ENCODE measurements at regions not wholly inside any gene's neighbourhood (a gene's known extent, or its start where the extent isn't known, plus 50 kb on each side); places are given as distances from the start of the nearest gene placed in this dataset.
A peak's percentile ranks its signal among the peaks of the same experiment; 100 is the strongest.

GRCh38 chr7:118563311-118563710, 338.8 kb downstream of the ANKRD7 start:
- WGBS, result 83% methylated on average over 2 of the region's 2 CpGs
- no peaks in the 10 kb centered on the region for H3K27me3 ChIP-seq (replicated peaks; ENCODE audit: insufficient read depth)
- no peak overlapping the region for H3K4me3 ChIP-seq
- H3K36me3 ChIP-seq, result no peaks in the 10 kb centered on the region
- DNase-seq (ENCODE audit: low spot score), result no peak
- H3K9me3 ChIP-seq, result no peaks in the 10 kb centered on the region
- H3K4me1 ChIP-seq (replicated peaks), result no peaks in the 10 kb centered on the region
- intact Hi-C loops (cut with DNase I), result no loop called here
- H3K27ac ChIP-seq, result no peak overlapping the region
- TF ChIP-seq POLR2AphosphoS5 (IDR thresholded peaks at IDR 0.05) (no peak), CTCF (IDR thresholded peaks at IDR 0.05) (no peak), POLR2A (IDR thresholded peaks at IDR 0.05) (no peak)

DNA sequence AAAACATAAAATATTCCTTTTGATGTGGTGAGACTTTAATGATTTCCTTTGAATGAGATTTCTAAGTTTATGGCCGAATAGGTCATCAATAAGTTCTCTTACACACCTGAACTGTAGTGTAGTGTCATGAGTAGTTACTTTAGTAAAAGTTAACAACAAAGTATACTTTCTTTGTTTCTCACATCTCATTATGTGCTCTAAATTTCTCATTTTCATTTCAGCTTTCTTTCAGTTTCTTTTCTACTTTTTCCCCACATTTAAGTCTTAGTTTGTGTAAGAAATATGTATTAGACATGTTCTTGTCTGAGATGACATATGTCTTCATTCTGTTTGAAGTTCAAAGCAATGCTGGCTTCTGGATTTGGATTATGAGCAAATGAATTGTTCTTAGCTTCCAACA, 348.1 kb downstream of the ANKRD7 start:
- TF ChIP-seq CTCF (IDR thresholded peaks at IDR 0.05) (no peak), POLR2AphosphoS5 (IDR thresholded peaks at IDR 0.05) (no peak), POLR2A (IDR thresholded peaks at IDR 0.05) (no peak)
- intact Hi-C loops (cut with DNase I), result no loop called here
- Histone ChIP-seq H3K4me3 (no peak overlapping the region), H3K27ac (no peak overlapping the region), H3K4me1 (replicated peaks) (no peaks in the 10 kb centered on the region), H3K27me3 (replicated peaks; ENCODE audit: insufficient read depth) (no peaks in the 10 kb centered on the region), H3K9me3 (no peaks in the 10 kb centered on the region), H3K36me3 (no peaks in the 10 kb centered on the region)
- no peak for DNase-seq (ENCODE audit: low spot score)
- 66% methylated on average over 1 of the region's 1 CpG for WGBS

GRCh38 chr7:118573085-118573484, 348.6 kb downstream of the ANKRD7 start:
- WGBS, result 29% methylated on average over 5 of the region's 5 CpGs
- Histone ChIP-seq H3K9me3 (no peaks in the 10 kb centered on the region), H3K4me3 (no peak overlapping the region), H3K27me3 (replicated peaks; ENCODE audit: insufficient read depth) (no peaks in the 10 kb centered on the region), H3K27ac (no peak overlapping the region), H3K4me1 (replicated peaks) (no peaks in the 10 kb centered on the region), H3K36me3 (no peaks in the 10 kb centered on the region)
- intact Hi-C loops (cut with DNase I), result no loop called here
- no peak for TF ChIP-seq CTCF (IDR thresholded peaks at IDR 0.05)
- peak; percentile 27 for TF ChIP-seq POLR2AphosphoS5 (IDR thresholded peaks at IDR 0.05)
- peak; percentile 5 for DNase-seq (ENCODE audit: low spot score)

GRCh38 chr7:118575393-118575948, 351.0 kb downstream of the ANKRD7 start:
- no peak for DNase-seq (ENCODE audit: low spot score)
- Histone ChIP-seq H3K9me3 (no peaks in the 10 kb centered on the region), H3K4me3 (no peak overlapping the region), H3K4me1 (replicated peaks) (no peaks in the 10 kb centered on the region), H3K27ac (no peak overlapping the region), H3K27me3 (replicated peaks; ENCODE audit: insufficient read depth) (no peaks in the 10 kb centered on the region), H3K36me3 (no peaks in the 10 kb centered on the region)
- TF ChIP-seq POLR2A (IDR thresholded peaks at IDR 0.05), result no peak
- no peak for TF ChIP-seq POLR2AphosphoS5 (IDR thresholded peaks at IDR 0.05)
- TF ChIP-seq CTCF (IDR thresholded peaks at IDR 0.05), result no peak
- WGBS, result 24% methylated on average over 1 of the region's 1 CpG
- intact Hi-C loops (cut with DNase I), result no loop called here

- Histone ChIP-seq H3K27me3 (replicated peaks; ENCODE audit: insufficient read depth) (no peaks in the 10 kb centered on the region), H3K4me1 (replicated peaks) (no peaks in the 10 kb centered on the region), H3K36me3 (no peaks in the 10 kb centered on the region), H3K4me3 (no peak overlapping the region), H3K9me3 (no peaks in the 10 kb centered on the region), H3K27ac (no peak overlapping the region)
- intact Hi-C loops (cut with DNase I), result no loop called here
- no peak for TF ChIP-seq POLR2AphosphoS5 (IDR thresholded peaks at IDR 0.05)
- TF ChIP-seq POLR2A (IDR thresholded peaks at IDR 0.05), result no peak
- TF ChIP-seq CTCF (IDR thresholded peaks at IDR 0.05), result no peak
- no peak for DNase-seq (ENCODE audit: low spot score)
- 76% methylated on average over 3 of the region's 3 CpGs for WGBS
Observed at GRCh38 chr7:118580743-118581382, 356.4 kb downstream of the ANKRD7 start.
